Panc1 (cell line): ENCODE measurements at regions not wholly inside any gene's neighbourhood (a gene's known extent, or its start where the extent isn't known, plus 50 kb on each side); places are given as distances from the start of the nearest gene placed in this dataset.

Source experiments
- ATAC-seq: fragments of 200-7000 bp; cut with Tn5 transposase; 2 replicates; pipeline ENCODE4 v1.9.1; 2020; ENCODE audit warnings: mild to moderate bottlenecking, moderate library complexity
- BruUV-seq: library from RNA; stranded (reverse); fragments of 400-500 nt; replicated peaks from 2 replicates; lab custom pipeline; 2021; lab: Mats Ljungman, UMichigan
- CTCF ChIA-PET: fragments of 300-600 bp; sonication (Branson Sonifier 250); formaldehyde crosslinking; loops from one replicate; lab custom pipeline; 2022; ENCODE audit warnings: antibody characterized with exemption; lab: Charles Lee
- POLR2A ChIA-PET: fragments of 300-600 bp; sonication (Branson Sonifier 250); formaldehyde crosslinking; loops from one replicate; lab custom pipeline; 2022; ENCODE audit warnings: antibody characterized with exemption; lab: Charles Lee
- DNase-seq: peaks from one replicate; pipeline ENCODE4 v3.0.0-alpha.2; 2010; ENCODE audit warnings: low read depth, low spot score
- H3K27ac ChIP-seq: 2 replicates; pipeline ENCODE4 v1.5.1; 2011; ENCODE audit warnings: mild to moderate bottlenecking, low read length, inconsistent platforms
- H3K27me3 ChIP-seq: fragments of 200-500 bp; sonication (Bioruptor generic); 2 replicates; pipeline ENCODE4 v1.6.0; 2014; ENCODE audit warnings: low read length, inconsistent platforms; ENCODE audit not compliant: control insufficient read depth, insufficient read depth
- H3K36me3 ChIP-seq: fragments of 200-500 bp; sonication (Bioruptor generic); 2 replicates; pipeline ENCODE4 v1.5.1; 2014; ENCODE audit warnings: inconsistent platforms, mild to moderate bottlenecking, low read length, moderate library complexity; ENCODE audit not compliant: control insufficient read depth, insufficient read depth
- H3K4me1 ChIP-seq: 2 replicates; pipeline ENCODE4 v1.5.1; 2011; ENCODE audit warnings: inconsistent platforms, mild to moderate bottlenecking, low read length, moderate library complexity; ENCODE audit not compliant: control insufficient read depth, insufficient read depth
- H3K4me3 ChIP-seq, 2 experiments: 2 replicates each; pipeline ENCODE4 v1.5.1; 2011 to 2012; ENCODE audit warnings: low read depth in 2 of 2, low read length in 2 of 2, mild to moderate bottlenecking in 2 of 2, inconsistent platforms in 1 of 2, moderate library complexity in 1 of 2
- H3K9me3 ChIP-seq: fragments of 200-500 bp; sonication (Bioruptor generic); 2 replicates; pipeline ENCODE4 v1.5.1; 2014; ENCODE audit warnings: low read depth, mild to moderate bottlenecking, inconsistent platforms, low read length, moderate library complexity; ENCODE audit not compliant: control insufficient read depth, insufficient read depth
- CTCF ChIP-seq: fragments of 450-650 bp; IDR thresholded peaks from 2 replicates; pipeline ENCODE4 v1.5.1; 2017; ENCODE audit warnings: mild to moderate bottlenecking
- POLR2AphosphoS5 ChIP-seq: IDR thresholded peaks from 2 replicates; pipeline ENCODE4 v1.6.1; 2012; ENCODE audit warnings: mild to moderate bottlenecking, low read depth, low read length, moderate library complexity
- REST ChIP-seq, 2 experiments: IDR thresholded peaks; 2 replicates each; pipeline ENCODE4 v1.6.1; 2011 to 2012; ENCODE audit warnings: low read depth in 2 of 2, control low read depth in 1 of 2, low read length in 1 of 2, mild to moderate bottlenecking in 1 of 2, moderate library complexity in 1 of 2; ENCODE audit not compliant: insufficient read depth in 1 of 2
- SIN3A ChIP-seq: IDR thresholded peaks from 2 replicates; pipeline ENCODE4 v1.6.1; 2012; ENCODE audit warnings: low read depth, mild to moderate bottlenecking, low read length, moderate library complexity, borderline replicate concordance; ENCODE audit not compliant: insufficient read depth
- TCF7L2 ChIP-seq: IDR thresholded peaks from 2 replicates; pipeline ENCODE4 v1.6.1; 2011; ENCODE audit warnings: mild to moderate bottlenecking, low read depth, low read length, inconsistent platforms
- in situ Hi-C: cut with HindIII; loops from 2 replicates; pipeline ENCODE4 v1.10.0; 2016; ENCODE audit warnings: low sequenced_read_pairs, low pct_unique_long_range_greater_than_20kb
- intact Hi-C: fragments of 100-400 bp; cut with micrococcal nuclease; formaldehyde crosslinking; loops from one replicate; pipeline ENCODE4 v1.10.0; 2022; ENCODE audit not compliant: unreplicated experiment

DNA sequence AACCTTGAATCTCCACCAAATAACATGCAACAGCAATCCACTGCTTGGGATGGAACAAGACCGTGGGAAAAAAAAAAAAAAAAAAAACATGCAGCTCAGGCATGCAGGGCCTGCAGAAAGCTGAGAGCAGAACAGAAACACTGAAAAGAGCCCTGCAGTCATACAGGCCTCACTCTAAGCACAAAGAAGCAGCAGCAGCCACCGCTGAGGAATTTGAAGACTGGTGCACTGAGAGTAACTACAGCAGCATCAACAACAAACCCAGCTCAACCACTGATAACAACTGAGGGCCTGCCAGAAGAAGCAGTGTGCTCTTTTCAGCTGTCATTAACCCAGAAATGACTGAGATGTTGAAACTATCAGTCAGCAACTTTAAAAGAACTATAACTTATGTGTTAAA lies 354.7 kb upstream of the TMTC1 start:
- Histone ChIP-seq H3K9me3 (no peaks in the 10 kb centered on the region), H3K4me3 (no peak overlapping the region), H3K36me3 (no peaks in the 10 kb centered on the region), H3K27me3 (no peaks in the 10 kb centered on the region; the same call in 1 of the 2 replicates), H3K4me1 (no peaks in the 10 kb centered on the region), H3K27ac (no peak overlapping the region)
- DNase-seq (no peak), ATAC-seq (no peak)
- POLR2A ChIA-PET = interaction anchor here (0.6 kb wide), 1 partner anchor 604 kb away, joined by 3 read pairs; no protein-coding TSS in a partner anchor
- in situ Hi-C loops (no loop called here), intact Hi-C loops (no loop called here)
- CTCF ChIA-PET = no interaction called here
- TF ChIP-seq TCF7L2 (no peak), CTCF (no peak), SIN3A (no peak), REST (IDR thresholded peaks at IDR 0.05; ENCODE audit: insufficient read depth in 1 of 2, low read depth in 2 of 2, low read length in 1 of 2) (no peak), POLR2AphosphoS5 (no peak)
- no TSS peak for BruUV-seq

DNA sequence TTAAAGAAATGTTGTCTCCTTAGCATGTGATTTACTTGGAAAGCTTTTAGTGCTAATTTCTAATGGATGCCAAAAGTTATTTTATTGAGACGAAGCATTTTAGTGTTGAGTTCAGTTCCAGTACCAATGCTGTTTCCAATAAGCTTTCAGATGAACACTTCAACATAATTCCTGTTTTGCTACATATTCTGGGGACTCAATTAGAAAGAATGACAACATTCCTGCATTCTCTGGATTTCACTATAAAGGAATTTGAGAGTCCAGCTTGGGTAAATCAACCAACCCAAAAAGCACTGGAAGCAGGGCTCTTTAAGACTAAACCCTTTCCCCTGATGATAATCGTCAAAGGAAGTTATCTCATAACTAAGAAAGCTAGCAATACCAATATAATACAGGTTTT lies 353.0 kb upstream of the TMTC1 start:
- no TSS peak for BruUV-seq
- intact Hi-C loops = no loop called here
- H3K4me1 ChIP-seq = no peaks in the 10 kb centered on the region
- ATAC-seq = no peak
- in situ Hi-C loops = no loop called here
- ChIA-PET CTCF (no interaction called here), POLR2A (interaction anchor here (0.6 kb wide), 1 partner anchor 292 kb away, joined by 3 read pairs; no protein-coding TSS in a partner anchor)
- DNase-seq = no peak
- H3K9me3 ChIP-seq = no peaks in the 10 kb centered on the region
- no peak overlapping the region for H3K4me3 ChIP-seq
- H3K27ac ChIP-seq = no peak overlapping the region
- H3K36me3 ChIP-seq = no peaks in the 10 kb centered on the region
- H3K27me3 ChIP-seq = no peaks in the 10 kb centered on the region
- TF ChIP-seq POLR2AphosphoS5 (no peak), SIN3A (no peak), CTCF (no peak)
